K562 (cell line): ENCODE measurements at regions not wholly inside any gene's neighbourhood (a gene's known extent, or its start where the extent isn't known, plus 50 kb on each side); places are given as distances from the start of the nearest gene placed in this dataset.

Experiments used
- ATAC-seq: fragments of 200-7000 bp; cut with Tn5 transposase; 3 replicates; pipeline ENCODE4 v1.9.1; 2020; ENCODE audit warnings: moderate library complexity
- BruUV-seq: library from RNA; stranded (reverse); fragments of 400-500 nt; replicated peaks from 2 replicates; lab custom pipeline; 2021; lab: Mats Ljungman, UMichigan
- CTCF ChIA-PET: fragments of 300-600 bp; formaldehyde crosslinking; extraction: SDS; loops from one replicate; lab custom pipeline; 2021; ENCODE audit warnings: low intra/inter-chr PET ratio; lab: Yijun Ruan, JAX
- POLR2A ChIA-PET: fragments of 300-600, 350-650 bp; sonication (Branson Sonifier 250); formaldehyde crosslinking; extraction: SDS; loops from one replicate; lab custom pipeline; 2021; ENCODE audit warnings: antibody characterized with exemption, inconsistent platforms; lab: Yijun Ruan, JAX
- DNase-seq, 4 experiments: peaks; one replicate each; pipeline versions ENCODE4 v3.0.0 to v3.0.0-alpha.2; 2011 to 2018; ENCODE audit warnings: low spot score in 3 of 4, mixed read lengths in 3 of 4; ENCODE audit errors: extremely low read depth in 1 of 4
- FAIRE-seq: peaks from 2 replicates; lab custom pipeline; 2011; peaks lifted over from hg19 to GRCh38; lab: Jason Lieb, UNC
- H2AFZ ChIP-seq: 2 replicates; pipeline ENCODE4 v1.6.0; 2011; ENCODE audit warnings: low read depth, low read length, control low read depth, inconsistent platforms
- H3K27ac ChIP-seq: fragments of 200-600 bp; 3 replicates; pipeline ENCODE4 v1.8.0; 2011; ENCODE audit warnings: low read depth, mild to moderate bottlenecking, control low read depth, inconsistent platforms, low read length, moderate library complexity, mixed read lengths; ENCODE audit errors: extremely low read depth
- H3K27me3 ChIP-seq, 2 experiments: fragments of 300-600 bp in 1 of 2; 2 replicates in 1 of 2; 3 replicates in 1 of 2; pipeline versions ENCODE4 v1.6.0 to v1.8.0; 2011; ENCODE audit warnings: inconsistent platforms in 2 of 2, low read length in 2 of 2, mild to moderate bottlenecking in 1 of 2, mixed read lengths in 1 of 2, moderate library complexity in 1 of 2; ENCODE audit not compliant: control insufficient read depth in 2 of 2, insufficient read depth in 2 of 2
- H3K36me3 ChIP-seq: fragments of 300-600 bp; 3 replicates; pipeline ENCODE4 v1.8.0; 2011; ENCODE audit warnings: mild to moderate bottlenecking, low read length, inconsistent platforms; ENCODE audit not compliant: control insufficient read depth, insufficient read depth
- H3K4me1 ChIP-seq, 2 experiments: fragments of 200-600 bp in 1 of 2; replicated peaks in 1 of 2; 2 replicates in 1 of 2; 3 replicates in 1 of 2; pipeline versions ENCODE4 v1.5.1 to v1.8.0; 2011; ENCODE audit warnings: inconsistent platforms in 2 of 2, low read length in 2 of 2, mild to moderate bottlenecking in 1 of 2, mixed read lengths in 1 of 2, moderate library complexity in 1 of 2; ENCODE audit not compliant: control insufficient read depth in 2 of 2, insufficient read depth in 2 of 2
- H3K4me2 ChIP-seq: 2 replicates; pipeline ENCODE4 v1.6.1; 2011; ENCODE audit warnings: low read length, control low read depth, inconsistent platforms, mixed read lengths; ENCODE audit not compliant: insufficient read depth
- H3K4me3 ChIP-seq: fragments of 200-600 bp; sonication (generic), shearing (Covaris generic); 2 replicates; pipeline ENCODE4 v1.5.1; 2016; ENCODE audit warnings: control low read depth, inconsistent platforms
- H3K79me2 ChIP-seq: fragments of 200-600 bp; 3 replicates; pipeline ENCODE4 v1.8.0; 2011; ENCODE audit warnings: low read length, inconsistent platforms; ENCODE audit not compliant: control insufficient read depth, insufficient read depth
- H3K9ac ChIP-seq, 2 experiments: 2 replicates each; pipeline versions ENCODE4 v1.6.0 to v1.6.1; 2011; ENCODE audit warnings: low read depth in 2 of 2, low read length in 2 of 2, control low read depth in 1 of 2, inconsistent platforms in 1 of 2, mild to moderate bottlenecking in 1 of 2, mixed read lengths in 1 of 2; ENCODE audit not compliant: insufficient read depth in 1 of 2
- H3K9me1 ChIP-seq: one replicate; pipeline ENCODE4 v1.6.0; 2011; ENCODE audit warnings: inconsistent platforms, mild to moderate bottlenecking, low read length, moderate library complexity; ENCODE audit not compliant: control insufficient read depth, insufficient read depth
- H3K9me3 ChIP-seq: replicated peaks from 2 replicates; pipeline ENCODE4 v1.5.1; 2011; ENCODE audit warnings: low read depth, low read length, inconsistent platforms; ENCODE audit not compliant: control insufficient read depth, insufficient read depth
- H4K20me1 ChIP-seq: replicated peaks from 2 replicates; pipeline ENCODE4 v1.6.1; 2011; ENCODE audit warnings: low read length, inconsistent platforms, mixed read lengths; ENCODE audit not compliant: control insufficient read depth, insufficient read depth
- ATF4 ChIP-seq: fragments of 450-650 bp; formaldehyde crosslinking; IDR thresholded peaks from 2 replicates; pipeline ENCODE4 v1.4.0; 2022; ENCODE audit warnings: mild to moderate bottlenecking, moderate library complexity
- DACH1 ChIP-seq: fragments of 450-650 bp; IDR thresholded peaks from 2 replicates; pipeline ENCODE4 v1.6.1; 2018; ENCODE audit not compliant: partially characterized antibody
- DPF2 ChIP-seq: fragments of 450-650 bp; IDR thresholded peaks from 2 replicates; pipeline ENCODE4 v1.6.1; 2016
- MLX ChIP-seq, 2 experiments: fragments of 450-650 bp in 1 of 2; sonication (generic) in 1 of 2; formaldehyde crosslinking; conservative IDR thresholded peaks; 2 replicates each; pipeline versions ENCODE4 v1.4.0 to v1.8.1; 2020 to 2022; ENCODE audit warnings: mild to moderate bottlenecking in 1 of 2, missing genetic modification reagents in 1 of 2
- MYC ChIP-seq, 2 experiments: fragments of 250-450 bp in 1 of 2; sonication (Bioruptor Pico) in 1 of 2; IDR thresholded peaks; 2 replicates each; pipeline versions ENCODE4 v1.5.1 to v1.6.1; 2012 to 2021; ENCODE audit warnings: low read depth in 2 of 2, borderline replicate concordance in 1 of 2, improper control_type of control experiment in 1 of 2, low read length in 1 of 2, mild to moderate bottlenecking in 1 of 2, moderate library complexity in 1 of 2
- NR1H2 ChIP-seq: sonication (generic); formaldehyde crosslinking; IDR thresholded peaks from 2 replicates; pipeline ENCODE4 v1.4.0; 2020; ENCODE audit warnings: mild to moderate bottlenecking, missing genetic modification reagents
- RBM15 ChIP-seq: fragments of 200-400 bp; formaldehyde crosslinking; IDR thresholded peaks from 2 replicates; pipeline ENCODE4 v1.6.1; 2018; ENCODE audit warnings: mild to moderate bottlenecking, low read length, moderate library complexity; ENCODE audit not compliant: insufficient read depth
- RNF2 ChIP-seq: sonication (generic); IDR thresholded peaks from 2 replicates; pipeline ENCODE4 v1.6.1; 2016
- SFPQ ChIP-seq: fragments of 200-400 bp; formaldehyde crosslinking; IDR thresholded peaks from 2 replicates; pipeline ENCODE4 v1.6.1; 2017; ENCODE audit warnings: mild to moderate bottlenecking, low read depth, low read length, moderate library complexity
- SLC30A9 ChIP-seq: fragments of 250-450 bp; sonication (Bioruptor Pico); IDR thresholded peaks from 2 replicates; pipeline ENCODE4 v1.8.0; 2022; ENCODE audit warnings: mild to moderate bottlenecking, moderate library complexity
- SMARCA4 ChIP-seq: fragments of 450-650 bp; IDR thresholded peaks from 2 replicates; pipeline ENCODE4 v1.6.1; 2016
- SUPT5H ChIP-seq: fragments of 450-650 bp; IDR thresholded peaks from 2 replicates; pipeline ENCODE4 v1.6.1; 2016
- TAF15 ChIP-seq: fragments of 200-400 bp; formaldehyde crosslinking; IDR thresholded peaks from 2 replicates; pipeline ENCODE4 v1.6.1; 2017; ENCODE audit warnings: mild to moderate bottlenecking, low read depth, low read length, moderate library complexity
- TARDBP ChIP-seq: fragments of 450-650 bp; IDR thresholded peaks from 2 replicates; pipeline ENCODE4 v1.6.1; 2016
- ZEB2 ChIP-seq: fragments of 450-650 bp; IDR thresholded peaks from 2 replicates; pipeline ENCODE4 v1.6.1; 2016
- ZNF347 ChIP-seq: fragments of 450-650 bp; formaldehyde crosslinking; IDR thresholded peaks from 2 replicates; pipeline ENCODE4 v1.4.0; 2020; ENCODE audit warnings: low read depth, mild to moderate bottlenecking, moderate library complexity
- ZNF395 ChIP-seq: fragments of 200-800 bp; sonication (Bioruptor generic); IDR thresholded peaks from 2 replicates; pipeline ENCODE4 v1.6.1; 2017; ENCODE audit warnings: missing genetic modification characterization, missing compliant biosample characterization
- WGBS: fragments of 100-300 bp; shearing (Covaris generic); methylation state at CpG from one replicate; pipeline ENCODE4 v1.1.6; 2016; ENCODE audit warnings: low coverage, mixed read lengths; ENCODE audit not compliant: insufficient coverage; ENCODE audit errors: missing lambda C conversion rate; 5-methylcytosine and 5-hydroxymethylcytosine counted together
- in situ Hi-C: fragments of 300-500 bp; cut with MboI; formaldehyde crosslinking; loops from 4 replicates; pipeline ENCODE4 v1.15.0; 2018; ENCODE audit warnings: inconsistent platforms, mixed read lengths
- intact Hi-C: fragments of 100-400 bp; cut with micrococcal nuclease; formaldehyde crosslinking; loops from 2 replicates; pipeline ENCODE4 v1.14.2; 2022

GRCh38 chr5:71895546-71895945 is 176.5 kb downstream of the CARTPT start:
- ChIA-PET POLR2A (no interaction called here), CTCF (no interaction called here)
- FAIRE-seq, result no peak
- intact Hi-C loops, result no loop called here
- Histone ChIP-seq H3K9ac (no peak overlapping the region), H3K4me3 (no peak overlapping the region), H3K27ac (no peak overlapping the region), H3K36me3 (no peaks in the 10 kb centered on the region), H2AFZ (no peak overlapping the region), H4K20me1 (no peaks in the 10 kb centered on the region), H3K4me1 (no peaks in the 10 kb centered on the region), H3K4me2 (no peak overlapping the region), H3K9me1 (no peaks in the 10 kb centered on the region), H3K27me3 (peaks cover 3 to 11% of the 10 kb centered on the region in 2 experiments; a peak in 1 of 5 replicates), H3K79me2 (no peaks in the 10 kb centered on the region), H3K9me3 (no peaks in the 10 kb centered on the region)
- TF ChIP-seq ZNF395 (CRISPR knock-in tag), result no peak
- no peak for TF ChIP-seq TARDBP
- no peak for TF ChIP-seq RBM15
- TF ChIP-seq ZNF347 (CRISPR knock-in tag), result no peak
- no peak for TF ChIP-seq SUPT5H
- no peak for TF ChIP-seq SMARCA4
- no peak for TF ChIP-seq DACH1
- no peak for TF ChIP-seq MLX (CRISPR knock-in tag; conservative IDR thresholded peaks at IDR 0.05)
- no peak for TF ChIP-seq NR1H2 (CRISPR knock-in tag)
- no peak for TF ChIP-seq SFPQ
- no peak for TF ChIP-seq ATF4 (CRISPR knock-in tag)
- TF ChIP-seq DPF2, result no peak
- no peak for TF ChIP-seq SLC30A9 (CRISPR knock-in tag)
- no peak for TF ChIP-seq RNF2
- TF ChIP-seq ZEB2, result no peak
- TF ChIP-seq TAF15, result no peak
- no peak for TF ChIP-seq MYC (IDR thresholded peaks at IDR 0.05; ENCODE audit: low read depth, low read length)
- no peak for TF ChIP-seq MYC (CRISPR knock-in tag; IDR thresholded peaks at IDR 0.05; ENCODE audit: borderline replicate concordance, low read depth)
- no TSS peak for BruUV-seq
- 0% methylated on average over 1 of the region's 1 CpG for WGBS
- no peak for DNase-seq
- no peak for ATAC-seq
- in situ Hi-C loops, result no loop called here
